VCaP (cell line): ENCODE measurements at regions not wholly inside any gene's neighbourhood (a gene's known extent, or its start where the extent isn't known, plus 50 kb on each side); places are given as distances from the start of the nearest gene placed in this dataset.

Source experiments
- H3K27ac ChIP-seq: fragments of 450-650 bp; 2 replicates; pipeline ENCODE4 v1.5.1; 2017
- TF ChIP-seq, protein P1 (sequence below): fragments of 450-650 bp; conservative IDR thresholded peaks from 2 replicates; pipeline ENCODE4 v1.5.1; 2017; ENCODE audit warnings: mild to moderate bottlenecking, moderate library complexity

- TF ChIP-seq, protein P1, sequence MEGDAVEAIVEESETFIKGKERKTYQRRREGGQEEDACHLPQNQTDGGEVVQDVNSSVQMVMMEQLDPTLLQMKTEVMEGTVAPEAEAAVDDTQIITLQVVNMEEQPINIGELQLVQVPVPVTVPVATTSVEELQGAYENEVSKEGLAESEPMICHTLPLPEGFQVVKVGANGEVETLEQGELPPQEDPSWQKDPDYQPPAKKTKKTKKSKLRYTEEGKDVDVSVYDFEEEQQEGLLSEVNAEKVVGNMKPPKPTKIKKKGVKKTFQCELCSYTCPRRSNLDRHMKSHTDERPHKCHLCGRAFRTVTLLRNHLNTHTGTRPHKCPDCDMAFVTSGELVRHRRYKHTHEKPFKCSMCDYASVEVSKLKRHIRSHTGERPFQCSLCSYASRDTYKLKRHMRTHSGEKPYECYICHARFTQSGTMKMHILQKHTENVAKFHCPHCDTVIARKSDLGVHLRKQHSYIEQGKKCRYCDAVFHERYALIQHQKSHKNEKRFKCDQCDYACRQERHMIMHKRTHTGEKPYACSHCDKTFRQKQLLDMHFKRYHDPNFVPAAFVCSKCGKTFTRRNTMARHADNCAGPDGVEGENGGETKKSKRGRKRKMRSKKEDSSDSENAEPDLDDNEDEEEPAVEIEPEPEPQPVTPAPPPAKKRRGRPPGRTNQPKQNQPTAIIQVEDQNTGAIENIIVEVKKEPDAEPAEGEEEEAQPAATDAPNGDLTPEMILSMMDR: no peak
- no peak overlapping the region for H3K27ac ChIP-seq
Observed at GRCh38 chr2:53362934-53363333, 404.7 kb upstream of the CHAC2 start.

GRCh38 chr2:53356291-53356905, 411.2 kb upstream of the CHAC2 start:
- no peak overlapping the region for H3K27ac ChIP-seq
- TF ChIP-seq, protein P1: no peak

DNA sequence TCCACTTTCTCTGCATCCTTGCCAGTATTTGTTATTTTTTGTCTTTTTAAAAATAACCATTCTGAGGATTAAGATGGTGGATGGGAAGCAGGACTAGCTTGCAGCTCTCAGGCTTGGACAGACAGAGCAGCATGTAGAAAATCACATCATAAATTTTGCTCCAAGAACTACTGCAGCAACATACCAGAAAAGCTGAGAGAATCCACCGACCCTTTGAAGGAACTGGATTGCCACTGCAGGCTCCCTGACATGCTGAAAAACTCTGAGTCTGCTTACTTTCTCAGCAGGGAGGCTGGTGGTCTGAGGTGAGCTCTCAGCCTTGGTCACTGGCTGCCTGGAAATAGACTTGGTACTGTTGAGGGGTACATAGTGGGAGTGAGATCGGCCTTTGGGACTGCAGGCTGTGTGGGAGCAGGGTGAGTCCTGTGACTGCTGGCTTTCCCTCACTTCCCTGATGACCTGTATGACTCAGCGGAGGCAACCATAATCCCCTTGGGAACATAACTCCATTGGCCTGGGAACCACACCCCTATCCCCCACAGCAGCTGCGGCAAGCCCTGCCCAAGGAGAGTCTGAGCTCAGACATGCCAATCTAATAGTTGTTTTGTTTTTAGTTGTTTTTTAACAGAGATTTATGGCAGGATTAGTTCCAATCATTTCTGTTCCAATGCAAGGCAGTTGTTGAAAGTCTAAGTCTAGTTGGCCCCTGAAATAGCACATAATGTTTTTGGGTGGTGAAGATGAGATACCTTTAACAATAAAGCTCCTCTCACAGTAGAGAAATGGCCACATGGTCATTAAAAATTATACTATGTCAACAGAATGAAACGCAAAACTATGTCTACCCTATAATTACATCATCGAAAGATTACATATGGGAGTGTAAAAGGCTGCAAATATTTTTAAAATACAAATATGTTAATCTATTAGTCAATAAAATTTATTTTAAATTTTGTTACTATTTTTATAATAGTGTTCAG, 414.2 kb upstream of the CHAC2 start:
- TF ChIP-seq, protein P1: no peak
- no peak overlapping the region for H3K27ac ChIP-seq

- H3K27ac ChIP-seq: no peak overlapping the region
- TF ChIP-seq, protein P1: no peak
Observed at GRCh38 chr2:53347269-53347668, 420.3 kb upstream of the CHAC2 start.

DNA sequence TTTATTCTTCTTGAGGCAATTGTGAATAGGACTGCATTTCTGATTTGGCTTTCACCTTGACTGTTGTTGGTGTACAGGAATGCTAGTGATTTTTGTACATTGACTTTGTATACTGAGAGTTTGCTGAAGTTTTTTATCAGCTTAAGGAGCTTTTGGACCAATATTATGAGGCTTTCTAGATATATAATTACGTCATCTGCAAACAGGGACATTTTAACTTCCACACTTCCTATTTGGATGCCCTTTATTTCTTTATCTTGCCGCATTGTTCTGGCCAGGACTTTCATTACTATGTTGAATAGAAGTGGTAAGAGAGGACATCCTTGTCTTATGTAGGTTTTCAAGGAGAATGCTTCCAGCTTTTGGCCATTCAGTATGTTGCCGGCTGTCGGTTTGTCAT, 425.4 kb upstream of the CHAC2 start:
- TF ChIP-seq, protein P1: no peak
- H3K27ac ChIP-seq: no peak overlapping the region

GRCh38 chr2:53334610-53335009, 433.0 kb upstream of the CHAC2 start:
- H3K27ac ChIP-seq: no peak overlapping the region
- TF ChIP-seq, protein P1: no peak

DNA sequence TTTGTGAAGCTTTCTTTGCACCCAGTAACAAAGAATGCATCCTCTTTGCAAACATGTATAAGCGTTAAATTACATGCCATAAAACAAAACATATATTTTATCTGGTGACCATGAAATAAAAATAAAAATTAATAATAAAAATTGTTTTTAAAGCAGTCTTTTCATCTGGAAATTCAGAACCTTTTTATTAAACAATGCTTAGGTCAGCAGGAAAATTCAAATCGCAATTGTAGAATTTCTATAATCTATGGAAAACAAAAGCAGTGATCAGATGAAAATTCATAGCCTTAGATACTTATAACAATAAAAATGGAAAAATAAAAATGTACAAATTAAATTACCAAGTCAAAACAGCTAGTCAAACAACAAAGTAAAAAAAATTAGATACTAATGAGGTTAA, 435.9 kb upstream of the CHAC2 start:
- TF ChIP-seq, protein P1: no peak
- H3K27ac ChIP-seq: no peak overlapping the region
